Stimulated activated CD4-positive, alpha-beta T cell treated with anti-CD3 and anti-CD28 coated beads, TNF-alpha, amount 100 ng/mL, for 1 hour (primary cell): ENCODE measurements at regions not wholly inside any gene's neighbourhood (a gene's known extent, or its start where the extent isn't known, plus 50 kb on each side); places are given as distances from the start of the nearest gene placed in this dataset.
"Not testable (repeated sequence)": the region's sequence is repeated elsewhere in the genome, so short reads cannot be mapped to it uniquely, and the experiment has no call there.

Experiments used
- DNase-seq, 3 donors: peaks; one replicate each; pipeline ENCODE4 v3.0.0-alpha.2; 2020; ENCODE audit warnings: low read depth in 3 of 3, low spot score in 1 of 3

- DNase-seq = no peak
These were observed 2302.2 kb upstream of the RAG2 start for GRCh38 chr11:38900211-38900610.

GRCh38 chr11:38894201-38894600, 2296.2 kb upstream of the RAG2 start:
- not testable (repeated sequence) for DNase-seq

GRCh38 chr11:38884145-38884865, 2286.3 kb upstream of the RAG2 start:
- no peak for DNase-seq

GRCh38 chr11:38867338-38867737, 2269.3 kb upstream of the RAG2 start:
- DNase-seq = no peak

GRCh38 chr11:38865922-38866321, 2267.9 kb upstream of the RAG2 start:
- no peak for DNase-seq

- no peak for DNase-seq
These were observed 2245.0 kb upstream of the RAG2 start for GRCh38 chr11:38842991-38843390.

GRCh38 chr11:38839071-38839470, 2241.0 kb upstream of the RAG2 start:
- no peak for DNase-seq

- DNase-seq = no peak
These were observed 2237.9 kb upstream of the RAG2 start for GRCh38 chr11:38835966-38836365.

GRCh38 chr11:38824573-38824972, 2226.5 kb upstream of the RAG2 start:
- no peak for DNase-seq

GRCh38 chr11:38821786-38822185, 2223.8 kb upstream of the RAG2 start:
- DNase-seq = not testable (repeated sequence)

GRCh38 chr11:38819981-38820380, 2221.9 kb upstream of the RAG2 start:
- DNase-seq = no peak

- DNase-seq = no peak
These were observed 2220.7 kb upstream of the RAG2 start for GRCh38 chr11:38818720-38819119.

- DNase-seq = no peak
These were observed 2216.6 kb upstream of the RAG2 start for GRCh38 chr11:38814670-38815069.

- no peak for DNase-seq
These were observed 2211.5 kb upstream of the RAG2 start for GRCh38 chr11:38809521-38809920.

- DNase-seq = no peak
These were observed 2198.2 kb upstream of the RAG2 start for GRCh38 chr11:38796281-38796680.

GRCh38 chr11:38795027-38795426, 2197.0 kb upstream of the RAG2 start:
- DNase-seq = no peak

- DNase-seq = no peak
These were observed 2193.4 kb upstream of the RAG2 start for GRCh38 chr11:38791346-38791961.

GRCh38 chr11:38788561-38788960, 2190.5 kb upstream of the RAG2 start:
- no peak for DNase-seq

- no peak for DNase-seq
These were observed 2186.1 kb upstream of the RAG2 start for GRCh38 chr11:38784164-38784563.

- no peak for DNase-seq
These were observed 2168.8 kb upstream of the RAG2 start for GRCh38 chr11:38766796-38767195.

GRCh38 chr11:38759394-38759793, 2161.4 kb upstream of the RAG2 start:
- no peak for DNase-seq

GRCh38 chr11:38756537-38756936, 2158.5 kb upstream of the RAG2 start:
- no peak for DNase-seq

GRCh38 chr11:38751421-38751820, 2153.4 kb upstream of the RAG2 start:
- DNase-seq = no peak
